ENCODE measurements at regions not wholly inside any gene's neighbourhood (a gene's known extent, or its start where the extent isn't known, plus 50 kb on each side); places are given as distances from the start of the nearest gene placed in this dataset. TPM values are rescaled to one million over a fixed set of nuclear protein-coding genes. Genes with fewer than 3 reads are reported as not detected.

DNA sequence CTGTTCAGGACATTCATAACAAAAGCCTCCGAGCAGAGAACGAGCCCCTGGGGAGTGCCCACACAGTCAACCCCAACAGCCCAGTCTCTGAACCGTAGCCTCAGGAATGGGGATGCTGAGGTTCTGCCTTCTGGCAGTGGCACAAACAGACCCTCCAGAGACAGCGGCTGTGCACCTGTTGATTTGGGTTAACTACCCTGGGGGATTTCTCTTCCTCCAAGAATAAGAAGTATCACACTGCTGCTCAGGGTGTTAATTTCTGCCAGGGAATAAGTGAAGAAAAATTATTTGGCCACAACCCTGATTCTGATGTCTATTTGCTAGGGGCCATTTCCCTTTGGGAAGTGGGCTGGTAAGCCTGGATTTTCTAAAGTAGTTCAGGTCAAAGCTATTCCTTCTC, 51.0 kb upstream of the PIRT start:
- H3K36me3 ChIP-seq, result no peaks in the 10 kb centered on the region
- TF ChIP-seq POLR2AphosphoS5 (IDR thresholded peaks at IDR 0.05; ENCODE audit: insufficient read depth in 1 of 2, low read depth in 1 of 2) (no peak), POLR2A (IDR thresholded peaks at IDR 0.05) (no peak)
- TF ChIP-seq, protein P1, sequence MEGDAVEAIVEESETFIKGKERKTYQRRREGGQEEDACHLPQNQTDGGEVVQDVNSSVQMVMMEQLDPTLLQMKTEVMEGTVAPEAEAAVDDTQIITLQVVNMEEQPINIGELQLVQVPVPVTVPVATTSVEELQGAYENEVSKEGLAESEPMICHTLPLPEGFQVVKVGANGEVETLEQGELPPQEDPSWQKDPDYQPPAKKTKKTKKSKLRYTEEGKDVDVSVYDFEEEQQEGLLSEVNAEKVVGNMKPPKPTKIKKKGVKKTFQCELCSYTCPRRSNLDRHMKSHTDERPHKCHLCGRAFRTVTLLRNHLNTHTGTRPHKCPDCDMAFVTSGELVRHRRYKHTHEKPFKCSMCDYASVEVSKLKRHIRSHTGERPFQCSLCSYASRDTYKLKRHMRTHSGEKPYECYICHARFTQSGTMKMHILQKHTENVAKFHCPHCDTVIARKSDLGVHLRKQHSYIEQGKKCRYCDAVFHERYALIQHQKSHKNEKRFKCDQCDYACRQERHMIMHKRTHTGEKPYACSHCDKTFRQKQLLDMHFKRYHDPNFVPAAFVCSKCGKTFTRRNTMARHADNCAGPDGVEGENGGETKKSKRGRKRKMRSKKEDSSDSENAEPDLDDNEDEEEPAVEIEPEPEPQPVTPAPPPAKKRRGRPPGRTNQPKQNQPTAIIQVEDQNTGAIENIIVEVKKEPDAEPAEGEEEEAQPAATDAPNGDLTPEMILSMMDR (IDR thresholded peaks at IDR 0.05), result no peak
- no peaks in the 10 kb centered on the region for H3K4me1 ChIP-seq
- no peak overlapping the region for H3K4me3 ChIP-seq
- H3K27ac ChIP-seq, result no peak overlapping the region
- intact Hi-C loops (cut with DNase I), result no loop called here
- H3K27me3 ChIP-seq, result no peaks in the 10 kb centered on the region
- peak in 1 of 2 donors; percentile 54 for DNase-seq (ENCODE audit: extremely low spot score in 2 of 2)
- no peaks in the 10 kb centered on the region for H3K9me3 ChIP-seq

Small RNA genes in the stretch of these regions (small RNA-seq; reads per million reads assigned to genes)
- gene RN7SL601P, result not detected

Measured in vagina (tissue), 2 donors.